ENCODE measurements at regions not wholly inside any gene's neighbourhood (a gene's known extent, or its start where the extent isn't known, plus 50 kb on each side); places are given as distances from the start of the nearest gene placed in this dataset.

GRCh38 chr21:25149022-25149421 is 458.3 kb downstream of the MRPL39 start:
- no peaks in the 10 kb centered on the region for H3K4me1 ChIP-seq
- no peak overlapping the region for H3K27ac ChIP-seq
- no peak overlapping the region for H3K4me3 ChIP-seq
- intact Hi-C loops (cut with DNase I), result no loop called here
- no peaks in the 10 kb centered on the region for H3K9me3 ChIP-seq
- no peak for DNase-seq (ENCODE audit: extremely low spot score in 2 of 2)
- H3K27me3 ChIP-seq, result no peaks in the 10 kb centered on the region
- no peaks in the 10 kb centered on the region for H3K36me3 ChIP-seq
- no peak for TF ChIP-seq POLR2AphosphoS5 (IDR thresholded peaks at IDR 0.05; ENCODE audit: insufficient read depth in 1 of 2, low read depth in 1 of 2)
- TF ChIP-seq CTCF (IDR thresholded peaks at IDR 0.05), result no peak
- no peak for TF ChIP-seq POLR2A (IDR thresholded peaks at IDR 0.05)

GRCh38 chr21:25139414-25139813 is 467.9 kb downstream of the MRPL39 start:
- DNase-seq (ENCODE audit: extremely low spot score in 2 of 2), result no peak
- H3K27ac ChIP-seq, result no peak overlapping the region
- intact Hi-C loops (cut with DNase I), result no loop called here
- no peaks in the 10 kb centered on the region for H3K36me3 ChIP-seq
- TF ChIP-seq CTCF (IDR thresholded peaks at IDR 0.05) (no peak), POLR2AphosphoS5 (IDR thresholded peaks at IDR 0.05; ENCODE audit: insufficient read depth in 1 of 2, low read depth in 1 of 2) (no peak), POLR2A (IDR thresholded peaks at IDR 0.05) (no peak)
- H3K9me3 ChIP-seq, result no peaks in the 10 kb centered on the region
- H3K4me3 ChIP-seq, result no peak overlapping the region
- no peaks in the 10 kb centered on the region for H3K4me1 ChIP-seq
- no peaks in the 10 kb centered on the region for H3K27me3 ChIP-seq

- no peaks in the 10 kb centered on the region for H3K9me3 ChIP-seq
- H3K4me1 ChIP-seq, result no peaks in the 10 kb centered on the region
- no peaks in the 10 kb centered on the region for H3K27me3 ChIP-seq
- intact Hi-C loops (cut with DNase I), result no loop called here
- no peak overlapping the region for H3K27ac ChIP-seq
- TF ChIP-seq CTCF (IDR thresholded peaks at IDR 0.05), result no peak
- no peak for TF ChIP-seq POLR2A (IDR thresholded peaks at IDR 0.05)
- TF ChIP-seq POLR2AphosphoS5 (IDR thresholded peaks at IDR 0.05; ENCODE audit: insufficient read depth in 1 of 2, low read depth in 1 of 2), result no peak
- no peaks in the 10 kb centered on the region for H3K36me3 ChIP-seq
- no peak overlapping the region for H3K4me3 ChIP-seq
- DNase-seq (ENCODE audit: extremely low spot score in 2 of 2), result no peak
Measured at GRCh38 chr21:25133939-25134338, 473.3 kb downstream of the MRPL39 start.

GRCh38 chr21:25127811-25128210 is 479.5 kb downstream of the MRPL39 start:
- H3K9me3 ChIP-seq, result no peaks in the 10 kb centered on the region

GRCh38 chr21:25127007-25127406 is 480.3 kb downstream of the MRPL39 start:
- Histone ChIP-seq H3K27me3 (no peaks in the 10 kb centered on the region), H3K36me3 (no peaks in the 10 kb centered on the region), H3K4me1 (no peaks in the 10 kb centered on the region), H3K9me3 (no peaks in the 10 kb centered on the region), H3K27ac (no peak overlapping the region), H3K4me3 (no peak overlapping the region)
- no peak for DNase-seq (ENCODE audit: extremely low spot score in 2 of 2)
- intact Hi-C loops (cut with DNase I), result no loop called here
- TF ChIP-seq CTCF (IDR thresholded peaks at IDR 0.05), result no peak
- no peak for TF ChIP-seq POLR2AphosphoS5 (IDR thresholded peaks at IDR 0.05; ENCODE audit: insufficient read depth in 1 of 2, low read depth in 1 of 2)
- no peak for TF ChIP-seq POLR2A (IDR thresholded peaks at IDR 0.05)

More at GRCh38 chr21:25127811-25128210, 479.5 kb downstream of the MRPL39 start:
- Histone ChIP-seq H3K27me3 (no peaks in the 10 kb centered on the region), H3K4me3 (no peak overlapping the region), H3K27ac (no peak overlapping the region), H3K4me1 (no peaks in the 10 kb centered on the region), H3K36me3 (no peaks in the 10 kb centered on the region)
- intact Hi-C loops (cut with DNase I), result no loop called here
- no peak for DNase-seq (ENCODE audit: extremely low spot score in 2 of 2)
- TF ChIP-seq CTCF (IDR thresholded peaks at IDR 0.05) (no peak), POLR2A (IDR thresholded peaks at IDR 0.05) (no peak), POLR2AphosphoS5 (IDR thresholded peaks at IDR 0.05; ENCODE audit: insufficient read depth in 1 of 2, low read depth in 1 of 2) (no peak)

Measured in vagina (tissue), 2 donors.